Activated CD4-positive, alpha-beta T cell treated with anti-CD3 and anti-CD28 coated beads, Interleukin-2, amount 10 ng/mL, durations not matched to agents 24 days and 14 days (primary cell): ENCODE measurements at regions not wholly inside any gene's neighbourhood (a gene's known extent, or its start where the extent isn't known, plus 50 kb on each side); places are given as distances from the start of the nearest gene placed in this dataset.

Experiments used
- DNase-seq: peaks from one replicate; pipeline ENCODE4 v3.0.0; 2022
- H3K27ac Mint-ChIP-seq: one replicate; pipeline ENCODE4 v1.8.0; 2022; ENCODE audit warnings: mild to moderate bottlenecking, mixed read lengths
- H3K27me3 Mint-ChIP-seq: one replicate; pipeline ENCODE4 v1.8.0; 2022; ENCODE audit warnings: mixed read lengths
- H3K36me3 Mint-ChIP-seq: one replicate; pipeline ENCODE4 v1.8.0; 2022; ENCODE audit warnings: low read depth, mild to moderate bottlenecking, mixed read lengths
- H3K4me1 Mint-ChIP-seq: one replicate; pipeline ENCODE4 v1.8.0; 2021; ENCODE audit warnings: mixed read lengths
- H3K4me3 Mint-ChIP-seq: one replicate; pipeline ENCODE4 v1.8.0; 2022; ENCODE audit warnings: mild to moderate bottlenecking, moderate library complexity, mixed read lengths
- H3K9me3 Mint-ChIP-seq: one replicate; pipeline ENCODE4 v1.8.0; 2021; ENCODE audit warnings: mixed read lengths
- intact Hi-C: fragments of 100-400 bp; cut with micrococcal nuclease; formaldehyde crosslinking; loops from one replicate; pipeline ENCODE4 v1.15.1; 2023

DNA sequence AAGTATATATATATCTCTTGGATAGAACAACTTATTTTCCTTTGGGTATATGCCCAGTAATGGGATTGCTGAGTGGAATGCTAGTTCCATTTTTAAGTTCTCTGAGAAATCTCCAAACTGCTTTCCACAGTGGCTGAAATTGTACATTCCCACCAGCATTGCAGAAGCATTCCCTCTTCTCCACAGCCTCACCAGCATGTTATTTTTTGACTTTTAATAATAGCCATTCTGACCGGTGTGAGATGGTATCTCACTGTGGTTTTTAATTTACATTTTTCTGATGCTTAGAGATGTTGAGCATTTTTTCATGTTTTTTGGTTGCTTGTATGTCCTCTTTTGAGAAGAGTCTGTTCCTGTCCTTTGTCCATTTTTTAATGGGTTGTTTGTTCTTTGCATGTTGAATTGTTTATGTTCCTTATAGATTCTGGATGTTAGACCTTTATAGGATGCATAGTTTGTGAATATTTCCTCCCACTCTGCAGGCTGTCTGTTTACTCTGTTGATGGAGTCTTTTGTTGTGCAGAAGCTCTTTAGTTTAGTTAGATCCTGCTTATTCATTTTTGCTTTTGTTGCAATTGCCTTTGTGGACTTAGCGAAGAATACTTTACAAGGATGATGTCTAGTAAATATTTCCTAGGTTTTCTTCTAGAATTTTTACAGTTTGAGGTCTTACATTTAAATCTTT, 82.7 kb upstream of the NR2F2 start:
- Mint-ChIP-seq H3K36me3 (no peaks in the 10 kb centered on the region), H3K27me3 (no peaks in the 10 kb centered on the region), H3K9me3 (peaks cover 7% of the 10 kb centered on the region), H3K4me3 (no peak overlapping the region), H3K4me1 (no peaks in the 10 kb centered on the region), H3K27ac (no peak overlapping the region)
- intact Hi-C loops: no loop called here
- no peak for DNase-seq

DNA sequence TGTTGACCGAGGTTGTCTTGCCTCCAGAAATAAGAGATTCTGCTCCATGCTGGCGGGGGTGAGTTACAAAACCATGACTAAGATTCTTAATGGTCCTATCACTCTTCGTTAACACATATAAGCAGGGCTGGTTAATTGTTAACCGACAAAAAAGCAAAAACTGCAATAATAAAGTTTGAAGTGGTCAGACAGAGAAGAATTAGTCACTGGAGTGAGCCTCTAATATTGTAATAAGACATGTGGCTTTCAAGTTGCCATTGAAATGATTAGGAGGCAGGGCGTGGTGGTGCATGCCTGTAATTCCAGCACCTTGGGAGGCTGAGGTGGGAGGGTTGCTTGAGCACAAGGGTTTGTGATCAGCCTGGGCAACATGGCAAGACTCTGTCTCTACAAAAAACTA, 78.4 kb upstream of the NR2F2 start:
- intact Hi-C loops: no loop called here
- no peak overlapping the region for H3K27ac Mint-ChIP-seq
- H3K36me3 Mint-ChIP-seq: no peaks in the 10 kb centered on the region
- no peak overlapping the region for H3K4me3 Mint-ChIP-seq
- no peaks in the 10 kb centered on the region for H3K4me1 Mint-ChIP-seq
- H3K9me3 Mint-ChIP-seq: peaks cover 3% of the 10 kb centered on the region
- H3K27me3 Mint-ChIP-seq: no peaks in the 10 kb centered on the region
- DNase-seq: no peak

- Mint-ChIP-seq H3K36me3 (no peaks in the 10 kb centered on the region), H3K27ac (no peak overlapping the region), H3K9me3 (peaks cover 3% of the 10 kb centered on the region), H3K4me3 (no peak overlapping the region), H3K4me1 (no peaks in the 10 kb centered on the region), H3K27me3 (no peaks in the 10 kb centered on the region)
- intact Hi-C loops: no loop called here
- no peak for DNase-seq
Measured at GRCh38 chr15:96253006-96253747, 77.3 kb upstream of the NR2F2 start.

DNA sequence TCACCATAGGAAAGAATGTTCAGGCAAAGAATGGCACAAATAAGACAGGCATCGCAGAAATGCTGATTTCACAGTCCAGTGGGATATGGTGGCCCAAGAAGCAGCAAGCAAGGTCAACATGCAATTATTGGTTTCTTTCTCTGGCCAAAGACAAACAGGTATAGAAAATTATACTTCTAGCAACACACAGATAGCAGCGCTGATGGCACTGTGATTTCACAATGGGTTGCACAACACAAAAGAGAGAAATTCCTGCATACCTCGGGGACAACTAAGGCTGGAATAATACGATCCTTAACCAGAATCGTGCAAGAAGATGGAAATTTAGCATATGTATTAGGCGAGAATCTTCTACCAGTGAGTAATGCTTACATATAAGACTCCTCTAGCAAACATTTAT, 76.3 kb upstream of the NR2F2 start:
- H3K9me3 Mint-ChIP-seq: peaks cover 3% of the 10 kb centered on the region
- intact Hi-C loops: no loop called here
- H3K27ac Mint-ChIP-seq: no peak overlapping the region
- H3K4me3 Mint-ChIP-seq: no peak overlapping the region
- no peak for DNase-seq
- no peaks in the 10 kb centered on the region for H3K4me1 Mint-ChIP-seq
- H3K27me3 Mint-ChIP-seq: no peaks in the 10 kb centered on the region
- no peaks in the 10 kb centered on the region for H3K36me3 Mint-ChIP-seq

GRCh38 chr15:96255599-96255998, 74.9 kb upstream of the NR2F2 start:
- DNase-seq: no peak
- Mint-ChIP-seq H3K4me1 (no peaks in the 10 kb centered on the region), H3K27ac (no peak overlapping the region), H3K36me3 (no peaks in the 10 kb centered on the region), H3K9me3 (peaks cover 3% of the 10 kb centered on the region), H3K4me3 (no peak overlapping the region), H3K27me3 (no peaks in the 10 kb centered on the region)
- intact Hi-C loops: no loop called here

DNA sequence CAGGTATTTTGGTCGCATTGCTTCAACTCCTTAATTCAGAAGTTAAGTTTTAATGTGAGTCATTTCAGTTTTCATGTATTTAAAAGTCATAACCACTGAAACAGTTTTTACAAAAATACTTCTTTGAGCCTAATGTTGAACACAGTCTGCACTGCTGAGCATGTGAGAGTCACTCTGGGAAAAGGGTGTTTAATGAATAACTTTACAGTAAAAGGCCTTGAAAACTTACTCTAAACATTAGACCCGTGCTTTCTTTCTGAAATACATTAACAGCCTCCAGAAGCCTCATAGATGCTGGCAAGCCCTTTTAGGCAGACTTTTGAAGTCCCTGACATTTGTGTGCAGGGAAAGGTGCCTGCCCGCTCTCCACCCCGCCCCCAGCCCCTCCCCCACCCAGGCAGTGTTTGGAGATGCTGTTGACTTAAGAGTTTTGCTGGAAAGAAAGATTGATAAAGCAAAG, 68.9 kb upstream of the NR2F2 start:
- H3K4me1 Mint-ChIP-seq: no peaks in the 10 kb centered on the region

DNA sequence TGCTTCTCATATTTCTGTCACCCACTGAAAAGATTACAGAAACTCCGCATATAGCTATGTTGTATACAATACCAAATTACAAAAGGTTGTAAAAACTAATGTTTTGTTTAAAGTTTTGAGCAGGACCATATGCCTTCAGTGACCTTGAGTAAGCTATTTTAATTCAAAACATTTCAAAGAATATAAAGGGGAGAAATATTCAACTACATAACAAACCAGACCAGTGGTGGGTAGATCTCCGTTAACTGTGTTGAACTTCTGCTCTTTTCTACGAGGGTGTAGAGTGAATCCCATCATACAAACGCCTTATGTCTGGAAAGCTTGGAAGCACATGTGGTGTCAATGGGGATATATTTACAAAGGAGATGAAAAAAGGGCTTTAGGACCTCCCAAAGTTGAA, 68.4 kb upstream of the NR2F2 start:
- intact Hi-C loops: no loop called here
- H3K27ac Mint-ChIP-seq: no peak overlapping the region
- H3K9me3 Mint-ChIP-seq: no peaks in the 10 kb centered on the region
- no peak overlapping the region for H3K4me3 Mint-ChIP-seq
- H3K27me3 Mint-ChIP-seq: no peaks in the 10 kb centered on the region
- H3K36me3 Mint-ChIP-seq: no peaks in the 10 kb centered on the region
- no peak for DNase-seq
- no peaks in the 10 kb centered on the region for H3K4me1 Mint-ChIP-seq

More for the DNA sequence above, 68.9 kb upstream of the NR2F2 start:
- intact Hi-C loops: no loop called here
- H3K9me3 Mint-ChIP-seq: no peaks in the 10 kb centered on the region
- H3K27me3 Mint-ChIP-seq: no peaks in the 10 kb centered on the region
- no peak overlapping the region for H3K4me3 Mint-ChIP-seq
- no peaks in the 10 kb centered on the region for H3K36me3 Mint-ChIP-seq
- no peak for DNase-seq
- no peak overlapping the region for H3K27ac Mint-ChIP-seq

- H3K36me3 Mint-ChIP-seq: no peaks in the 10 kb centered on the region
- no peaks in the 10 kb centered on the region for H3K4me1 Mint-ChIP-seq
- intact Hi-C loops: no loop called here
- no peaks in the 10 kb centered on the region for H3K27me3 Mint-ChIP-seq
- no peak for DNase-seq
- no peaks in the 10 kb centered on the region for H3K9me3 Mint-ChIP-seq
- H3K27ac Mint-ChIP-seq: no peak overlapping the region
- no peak overlapping the region for H3K4me3 Mint-ChIP-seq
Measured at GRCh38 chr15:96262549-96263489, 67.7 kb upstream of the NR2F2 start.

- Mint-ChIP-seq H3K4me1 (no peaks in the 10 kb centered on the region), H3K9me3 (no peaks in the 10 kb centered on the region), H3K36me3 (no peaks in the 10 kb centered on the region), H3K27me3 (no peaks in the 10 kb centered on the region), H3K27ac (no peak overlapping the region), H3K4me3 (no peak overlapping the region)
- intact Hi-C loops: no loop called here
- DNase-seq: no peak
Measured at GRCh38 chr15:96264351-96264798, 66.1 kb upstream of the NR2F2 start.

DNA sequence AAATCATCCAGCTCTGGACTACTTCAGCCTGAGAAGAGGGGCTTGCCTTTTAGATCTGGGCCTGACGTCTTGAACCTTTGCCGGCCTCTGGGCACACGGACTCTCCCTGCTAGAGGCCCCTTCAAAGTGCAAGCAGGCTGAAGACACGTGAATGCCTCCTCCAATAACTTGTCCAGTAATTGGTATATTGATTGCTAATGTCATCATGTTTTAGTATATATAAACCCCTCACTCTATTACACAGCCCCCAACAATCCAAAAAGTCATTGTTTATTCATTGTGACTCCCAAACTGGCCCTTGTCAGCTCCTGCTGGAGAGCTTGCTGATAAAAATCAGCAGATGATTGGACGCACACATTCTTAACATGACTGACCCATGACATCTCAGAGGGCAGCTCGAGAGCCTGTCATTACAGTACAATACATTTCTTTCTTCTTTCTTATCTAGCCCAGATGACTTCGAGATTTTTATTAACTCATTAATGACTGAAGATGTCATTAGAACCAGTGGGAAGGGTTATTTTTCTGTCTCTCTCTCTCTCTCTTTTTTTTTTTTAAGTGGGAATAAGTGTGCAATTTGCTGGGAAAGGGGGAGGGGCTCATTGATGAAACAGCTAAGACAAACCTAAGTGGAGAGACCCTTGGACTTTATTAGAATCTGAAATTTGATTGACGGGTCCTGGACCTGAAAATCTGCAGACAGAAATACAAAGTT, 65.5 kb upstream of the NR2F2 start:
- H3K4me1 Mint-ChIP-seq: no peaks in the 10 kb centered on the region
- no peaks in the 10 kb centered on the region for H3K27me3 Mint-ChIP-seq
- H3K9me3 Mint-ChIP-seq: no peaks in the 10 kb centered on the region
- no peak overlapping the region for H3K4me3 Mint-ChIP-seq
- no peak for DNase-seq
- no peaks in the 10 kb centered on the region for H3K36me3 Mint-ChIP-seq
- intact Hi-C loops: no loop called here
- no peak overlapping the region for H3K27ac Mint-ChIP-seq

GRCh38 chr15:96266456-96266855, 64.0 kb upstream of the NR2F2 start:
- Mint-ChIP-seq H3K9me3 (no peaks in the 10 kb centered on the region), H3K27ac (no peak overlapping the region), H3K36me3 (no peaks in the 10 kb centered on the region), H3K4me1 (no peaks in the 10 kb centered on the region), H3K4me3 (no peak overlapping the region), H3K27me3 (no peaks in the 10 kb centered on the region)
- DNase-seq: no peak
- intact Hi-C loops: no loop called here

DNA sequence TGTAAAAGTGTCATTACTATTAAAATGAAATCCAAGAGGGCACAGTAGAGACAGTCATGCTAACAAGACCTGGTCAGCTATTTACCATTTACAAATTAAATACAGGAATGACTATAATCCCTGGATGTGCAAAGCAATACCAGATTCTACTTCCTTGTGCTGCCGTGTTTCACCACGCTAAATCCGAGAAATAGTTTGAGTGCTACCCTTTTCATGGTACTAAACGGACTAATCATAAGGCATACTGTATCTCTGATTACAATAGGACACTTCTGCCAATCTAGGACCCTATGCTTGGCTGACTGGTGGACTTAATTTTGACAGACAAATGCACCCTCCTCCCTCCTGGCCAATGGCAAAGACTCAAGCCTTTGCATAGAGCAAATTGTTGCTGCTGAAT, 63.0 kb upstream of the NR2F2 start:
- Mint-ChIP-seq H3K27ac (no peak overlapping the region), H3K4me1 (no peaks in the 10 kb centered on the region), H3K36me3 (no peaks in the 10 kb centered on the region), H3K9me3 (no peaks in the 10 kb centered on the region), H3K27me3 (no peaks in the 10 kb centered on the region), H3K4me3 (no peak overlapping the region)
- no peak for DNase-seq
- intact Hi-C loops: no loop called here

- Mint-ChIP-seq H3K27me3 (no peaks in the 10 kb centered on the region), H3K9me3 (no peaks in the 10 kb centered on the region), H3K4me3 (no peak overlapping the region), H3K4me1 (no peaks in the 10 kb centered on the region), H3K36me3 (no peaks in the 10 kb centered on the region), H3K27ac (no peak overlapping the region)
- DNase-seq: no peak
- intact Hi-C loops: no loop called here
Measured at GRCh38 chr15:96268442-96269204, 61.9 kb upstream of the NR2F2 start.
